ENCODE measurements at regions not wholly inside any gene's neighbourhood (a gene's known extent, or its start where the extent isn't known, plus 50 kb on each side); places are given as distances from the start of the nearest gene placed in this dataset.

DNA sequence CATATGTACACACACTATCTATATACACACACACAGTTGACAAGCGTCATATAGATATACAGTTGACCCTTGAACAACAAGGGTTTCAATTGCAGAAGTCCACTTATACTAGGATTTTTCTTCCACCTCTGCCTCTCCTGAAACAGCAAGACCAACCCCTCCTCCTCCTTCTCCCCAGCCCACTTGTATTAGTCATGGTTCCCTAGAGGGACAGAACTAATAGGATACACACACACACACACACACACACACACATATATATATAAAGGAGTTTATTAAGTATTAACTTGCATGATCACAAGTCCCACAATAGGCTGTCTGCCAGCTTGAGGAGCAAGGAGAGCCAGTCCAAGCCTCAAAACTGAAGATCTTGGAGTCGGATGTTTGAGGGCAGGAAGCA is 92.9 kb downstream of the DHCR7 start:
- H3K9ac ChIP-seq (ENCODE audit: low read length), result no peak overlapping the region
- H3K4me3 ChIP-seq (ENCODE audit: low read depth in 1 of 2, low read length in 2 of 2), result no peak overlapping the region
- peaks cover 5% of the 10 kb centered on the region for H3K9me3 ChIP-seq (ENCODE audit: low read length)
- no peaks in the 10 kb centered on the region for H3K36me3 ChIP-seq (ENCODE audit: insufficient read depth, low read length)
- no peaks in the 10 kb centered on the region for H3K4me1 ChIP-seq (ENCODE audit: insufficient read depth, low read length)
- no peaks in the 10 kb centered on the region for H3K27me3 ChIP-seq (ENCODE audit: control insufficient read depth in 1 of 2, insufficient read depth in 2 of 2, low read length in 2 of 2)
- H3K27ac ChIP-seq (ENCODE audit: low read depth, low read length), result no peak overlapping the region

DNA sequence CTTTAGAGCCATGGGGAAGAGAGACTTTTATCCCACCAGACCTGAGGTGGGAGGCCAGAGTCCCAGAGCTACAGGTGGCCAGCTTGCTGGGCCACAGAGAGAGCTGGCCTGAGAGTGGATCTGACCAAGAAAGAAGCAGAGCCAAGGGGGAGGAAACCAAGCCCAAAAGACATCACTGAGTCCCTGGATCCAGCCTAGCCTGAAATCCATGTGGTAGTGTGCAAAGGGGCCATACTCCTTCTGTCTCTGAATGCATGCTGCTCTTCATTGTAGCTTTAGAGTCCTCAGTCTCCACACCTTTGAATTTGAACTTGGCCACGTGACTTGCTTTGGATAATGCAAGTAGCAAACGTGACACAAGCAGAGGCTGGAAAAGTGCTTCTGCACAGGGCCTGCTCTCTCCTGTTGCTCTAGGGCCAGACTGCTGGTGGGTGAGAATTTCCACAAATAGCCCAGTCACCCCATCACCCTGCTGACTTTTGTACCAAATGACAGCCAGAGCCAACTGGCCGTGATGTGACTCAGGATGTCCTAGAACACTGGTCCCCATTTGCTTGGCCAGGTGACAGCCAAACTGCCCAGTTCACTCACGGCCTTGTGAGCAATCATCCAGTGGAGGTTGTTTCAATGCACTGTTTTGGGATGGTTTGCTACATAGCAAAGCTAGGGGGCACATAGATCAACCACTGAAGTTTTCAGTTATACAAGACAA is 93.6 kb downstream of the DHCR7 start:
- no peaks in the 10 kb centered on the region for H3K27me3 ChIP-seq (ENCODE audit: control insufficient read depth in 1 of 2, insufficient read depth in 2 of 2, low read length in 2 of 2)
- no peaks in the 10 kb centered on the region for H3K36me3 ChIP-seq (ENCODE audit: insufficient read depth, low read length)
- H3K4me3 ChIP-seq (ENCODE audit: low read depth in 1 of 2, low read length in 2 of 2), result no peak overlapping the region
- no peak overlapping the region for H3K9ac ChIP-seq (ENCODE audit: low read length)
- H3K9me3 ChIP-seq (ENCODE audit: low read length), result peaks cover 3% of the 10 kb centered on the region
- H3K27ac ChIP-seq (ENCODE audit: low read depth, low read length), result no peak overlapping the region
- H3K4me1 ChIP-seq (ENCODE audit: insufficient read depth, low read length), result no peaks in the 10 kb centered on the region

DNA sequence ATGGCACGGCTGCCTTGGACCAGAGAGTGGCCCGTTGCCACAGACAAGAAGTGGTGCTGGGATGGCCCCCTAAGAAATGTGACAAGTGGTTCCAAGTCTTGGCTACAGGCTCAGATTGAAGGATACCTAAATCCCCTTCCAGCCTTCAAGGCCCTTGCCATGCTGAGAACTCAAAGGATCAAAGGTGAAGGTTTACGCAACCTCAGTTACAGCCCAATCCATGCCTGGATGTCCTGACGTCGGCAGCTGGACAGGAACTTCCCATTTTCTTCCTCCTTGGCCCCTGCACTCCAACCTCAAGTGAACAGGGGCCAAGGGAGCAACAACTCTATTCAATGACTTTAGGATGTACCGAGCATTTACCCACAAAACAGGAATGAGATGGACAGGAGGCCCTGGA is 95.4 kb downstream of the DHCR7 start:
- Histone ChIP-seq H3K9ac (ENCODE audit: low read length) (no peak overlapping the region), H3K36me3 (ENCODE audit: insufficient read depth, low read length) (no peaks in the 10 kb centered on the region), H3K4me1 (ENCODE audit: insufficient read depth, low read length) (no peaks in the 10 kb centered on the region), H3K9me3 (ENCODE audit: low read length) (no peaks in the 10 kb centered on the region), H3K27me3 (ENCODE audit: control insufficient read depth in 1 of 2, insufficient read depth in 2 of 2, low read length in 2 of 2) (no peaks in the 10 kb centered on the region), H3K4me3 (ENCODE audit: low read depth in 1 of 2, low read length in 2 of 2) (no peak overlapping the region), H3K27ac (ENCODE audit: low read depth, low read length) (no peak overlapping the region)

DNA sequence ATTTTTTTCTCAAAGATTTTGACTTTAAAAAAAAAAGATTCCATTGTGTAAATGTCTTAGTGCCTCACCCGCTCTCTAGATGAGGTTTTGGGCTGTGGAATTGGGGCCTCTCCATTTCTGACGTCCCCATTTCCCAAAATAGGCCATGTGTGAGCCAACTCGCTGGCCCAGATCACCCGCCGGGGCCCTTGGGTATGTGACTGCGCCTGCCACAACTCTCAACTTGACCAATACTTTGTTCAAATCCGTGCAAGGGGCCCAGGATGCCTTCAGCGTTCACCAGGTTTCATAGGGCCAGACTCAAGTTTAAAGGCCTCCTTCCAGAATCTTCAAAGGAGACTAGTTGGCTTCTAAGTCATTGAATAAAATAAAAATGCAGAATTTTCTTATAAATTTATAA is 96.0 kb downstream of the DHCR7 start:
- Histone ChIP-seq H3K27me3 (ENCODE audit: control insufficient read depth in 1 of 2, insufficient read depth in 2 of 2, low read length in 2 of 2) (no peaks in the 10 kb centered on the region), H3K36me3 (ENCODE audit: insufficient read depth, low read length) (no peaks in the 10 kb centered on the region), H3K27ac (ENCODE audit: low read depth, low read length) (no peak overlapping the region), H3K9me3 (ENCODE audit: low read length) (no peaks in the 10 kb centered on the region), H3K4me1 (ENCODE audit: insufficient read depth, low read length) (no peaks in the 10 kb centered on the region), H3K4me3 (ENCODE audit: low read depth in 1 of 2, low read length in 2 of 2) (no peak overlapping the region), H3K9ac (ENCODE audit: low read length) (no peak overlapping the region)

DNA sequence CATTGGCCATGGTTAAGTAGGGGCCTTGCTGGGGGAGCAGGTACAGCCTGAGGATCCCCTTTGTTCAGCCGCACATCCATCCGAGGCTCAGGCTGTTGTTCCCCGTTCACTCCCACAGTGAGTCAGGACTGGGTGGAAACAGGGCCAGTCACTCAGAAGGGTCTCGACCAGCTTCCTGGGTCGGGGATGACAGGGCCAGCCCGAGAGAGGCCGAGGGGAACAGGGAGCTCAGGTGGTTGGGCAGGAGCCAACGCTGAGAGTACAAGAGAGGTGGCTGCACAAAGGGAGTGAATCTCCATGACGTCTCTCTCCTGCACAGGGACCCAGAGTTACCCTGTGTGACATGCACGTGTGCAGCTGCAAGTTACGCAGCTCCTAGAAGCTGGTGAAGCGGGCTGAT is 97.2 kb upstream of the SHANK2 start:
- Histone ChIP-seq H3K9me3 (ENCODE audit: low read length) (no peaks in the 10 kb centered on the region), H3K27ac (ENCODE audit: low read depth, low read length) (no peak overlapping the region), H3K4me1 (ENCODE audit: insufficient read depth, low read length) (no peaks in the 10 kb centered on the region), H3K36me3 (ENCODE audit: insufficient read depth, low read length) (no peaks in the 10 kb centered on the region), H3K9ac (ENCODE audit: low read length) (no peak overlapping the region), H3K27me3 (ENCODE audit: control insufficient read depth in 1 of 2, insufficient read depth in 2 of 2, low read length in 2 of 2) (no peaks in the 10 kb centered on the region), H3K4me3 (ENCODE audit: low read depth in 1 of 2, low read length in 2 of 2) (no peak overlapping the region)

DNA sequence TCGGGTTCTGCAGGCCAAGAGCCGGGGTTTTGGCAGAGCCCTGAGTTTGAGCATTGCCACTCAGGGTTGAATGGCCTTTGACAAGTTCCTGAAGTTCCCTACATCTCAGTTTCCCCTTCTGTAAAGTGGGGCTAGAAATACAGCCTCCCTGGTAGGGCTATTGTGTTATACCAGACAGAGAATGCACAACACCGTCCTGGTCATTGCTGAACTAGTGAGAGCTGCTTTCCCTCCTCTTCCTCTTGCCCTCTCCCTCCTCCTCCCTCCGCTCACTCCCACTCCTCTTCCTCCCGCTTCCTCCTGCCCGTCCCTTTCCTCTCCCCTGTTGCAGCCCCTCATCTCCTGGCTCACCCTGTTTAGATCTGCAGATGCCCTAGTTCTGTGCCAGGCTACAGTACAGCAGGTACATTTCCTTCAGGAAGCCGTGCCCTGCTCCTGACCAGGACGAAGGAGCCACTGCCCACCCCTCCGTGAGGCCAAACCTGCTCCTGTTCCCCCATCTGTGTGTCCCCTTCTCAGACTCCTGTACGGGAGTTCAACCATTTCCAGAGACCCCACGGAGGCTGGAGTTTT is 91.5 kb upstream of the SHANK2 start:
- Histone ChIP-seq H3K27ac (ENCODE audit: low read depth, low read length) (no peak overlapping the region), H3K9me3 (ENCODE audit: low read length) (no peaks in the 10 kb centered on the region), H3K9ac (ENCODE audit: low read length) (no peak overlapping the region), H3K4me3 (ENCODE audit: low read depth in 1 of 2, low read length in 2 of 2) (no peak overlapping the region), H3K36me3 (ENCODE audit: insufficient read depth, low read length) (no peaks in the 10 kb centered on the region), H3K27me3 (ENCODE audit: control insufficient read depth in 1 of 2, insufficient read depth in 2 of 2, low read length in 2 of 2) (no peaks in the 10 kb centered on the region), H3K4me1 (ENCODE audit: insufficient read depth, low read length) (peaks cover 8% of the 10 kb centered on the region)

DNA sequence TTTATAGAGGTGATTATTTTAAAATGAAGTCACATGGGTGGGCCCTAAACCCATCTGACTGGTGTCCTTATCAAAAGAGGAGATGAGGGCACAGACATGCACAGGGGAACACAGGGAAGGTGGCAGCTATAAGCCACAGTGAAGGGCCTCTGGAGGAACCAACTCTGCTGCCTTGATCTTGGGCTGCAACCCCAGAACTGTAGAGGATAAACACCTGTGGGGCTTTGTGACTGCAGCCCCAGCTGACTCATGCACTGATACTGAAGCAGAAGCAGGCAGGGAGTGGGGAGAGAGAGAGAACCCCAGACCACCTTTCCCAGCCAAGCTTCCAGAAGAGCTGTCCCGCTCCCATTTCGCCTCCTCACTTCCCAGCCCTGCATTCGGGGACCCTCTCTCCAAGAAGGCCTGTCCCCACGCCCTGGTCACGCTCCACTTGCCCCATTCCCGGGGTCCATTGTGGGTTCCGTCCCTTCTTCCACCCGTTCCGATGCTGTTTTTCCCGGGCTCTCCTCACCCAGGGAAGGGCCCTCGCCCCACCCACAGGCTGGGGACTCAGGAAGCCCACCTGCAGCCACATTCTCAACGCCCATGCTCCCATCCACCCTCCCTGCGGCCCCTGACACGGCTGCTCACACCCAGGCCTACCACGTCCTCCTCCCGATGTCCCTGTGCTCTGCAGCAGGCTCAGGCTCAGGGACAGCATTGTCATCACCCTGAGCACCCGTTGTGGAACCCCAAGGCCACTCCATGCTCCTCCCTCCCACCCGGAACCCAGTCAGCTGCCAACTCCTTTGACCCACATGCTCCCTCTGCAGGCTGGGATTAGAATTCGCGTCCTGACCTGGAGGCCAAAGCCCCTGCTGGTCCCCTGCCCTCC is 90.8 kb upstream of the SHANK2 start:
- H3K27me3 ChIP-seq (ENCODE audit: control insufficient read depth in 1 of 2, insufficient read depth in 2 of 2, low read length in 2 of 2), result no peaks in the 10 kb centered on the region
- no peaks in the 10 kb centered on the region for H3K9me3 ChIP-seq (ENCODE audit: low read length)
- H3K9ac ChIP-seq (ENCODE audit: low read length), result no peak overlapping the region
- no peak overlapping the region for H3K27ac ChIP-seq (ENCODE audit: low read depth, low read length)
- H3K4me1 ChIP-seq (ENCODE audit: insufficient read depth, low read length), result peaks cover 8% of the 10 kb centered on the region
- H3K36me3 ChIP-seq (ENCODE audit: insufficient read depth, low read length), result no peaks in the 10 kb centered on the region
- H3K4me3 ChIP-seq (ENCODE audit: low read depth in 1 of 2, low read length in 2 of 2), result no peak overlapping the region

DNA sequence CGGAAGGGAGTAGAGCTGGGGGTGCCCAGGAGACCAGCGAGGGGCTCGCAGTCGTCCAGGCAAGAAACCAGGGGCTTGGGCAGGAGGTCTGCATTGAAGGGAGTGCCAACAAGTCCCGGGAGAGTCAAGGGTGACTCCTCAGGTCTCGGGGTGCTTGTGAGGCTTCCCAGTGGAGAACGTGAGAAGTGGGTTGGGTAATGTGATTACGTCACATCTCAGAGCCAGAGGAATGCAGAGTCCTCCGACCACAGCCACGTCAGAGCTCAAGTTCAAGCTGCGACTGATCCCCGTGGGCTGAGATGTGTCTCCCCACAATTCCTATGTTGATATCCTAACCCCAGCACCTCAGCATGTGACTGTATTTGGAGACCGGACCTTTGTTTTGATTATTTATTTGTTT is 89.7 kb upstream of the SHANK2 start:
- Histone ChIP-seq H3K27me3 (ENCODE audit: control insufficient read depth in 1 of 2, insufficient read depth in 2 of 2, low read length in 2 of 2) (no peaks in the 10 kb centered on the region), H3K9ac (ENCODE audit: low read length) (no peak overlapping the region), H3K9me3 (ENCODE audit: low read length) (no peaks in the 10 kb centered on the region), H3K4me1 (ENCODE audit: insufficient read depth, low read length) (peaks cover 8% of the 10 kb centered on the region), H3K4me3 (ENCODE audit: low read depth in 1 of 2, low read length in 2 of 2) (no peak overlapping the region), H3K36me3 (ENCODE audit: insufficient read depth, low read length) (no peaks in the 10 kb centered on the region), H3K27ac (ENCODE audit: low read depth, low read length) (no peak overlapping the region)

DNA sequence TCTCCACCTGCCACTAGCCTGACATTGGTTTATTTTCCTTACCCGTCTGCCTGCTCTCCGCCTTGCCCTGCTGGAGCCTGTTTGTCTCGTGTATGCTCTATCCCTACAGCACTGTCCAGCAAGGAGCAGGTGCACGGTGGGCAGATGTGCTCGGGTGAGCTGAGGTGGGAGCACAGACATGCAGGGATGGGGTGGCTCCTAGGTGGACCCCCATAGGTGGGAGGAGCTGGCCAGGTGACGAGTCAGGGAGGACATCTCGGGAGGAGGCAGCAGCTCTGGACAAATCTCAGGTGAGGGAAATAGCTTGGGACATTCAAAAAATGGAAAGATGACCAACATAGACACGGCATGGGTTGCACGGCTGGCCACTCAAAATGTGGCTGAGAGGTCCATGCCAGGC is 89.2 kb upstream of the SHANK2 start:
- Histone ChIP-seq H3K27me3 (ENCODE audit: control insufficient read depth in 1 of 2, insufficient read depth in 2 of 2, low read length in 2 of 2) (no peaks in the 10 kb centered on the region), H3K27ac (ENCODE audit: low read depth, low read length) (no peak overlapping the region), H3K9me3 (ENCODE audit: low read length) (no peaks in the 10 kb centered on the region), H3K36me3 (ENCODE audit: insufficient read depth, low read length) (no peaks in the 10 kb centered on the region), H3K9ac (ENCODE audit: low read length) (no peak overlapping the region), H3K4me1 (ENCODE audit: insufficient read depth, low read length) (peaks cover 8% of the 10 kb centered on the region), H3K4me3 (ENCODE audit: low read depth in 1 of 2, low read length in 2 of 2) (no peak overlapping the region)

DNA sequence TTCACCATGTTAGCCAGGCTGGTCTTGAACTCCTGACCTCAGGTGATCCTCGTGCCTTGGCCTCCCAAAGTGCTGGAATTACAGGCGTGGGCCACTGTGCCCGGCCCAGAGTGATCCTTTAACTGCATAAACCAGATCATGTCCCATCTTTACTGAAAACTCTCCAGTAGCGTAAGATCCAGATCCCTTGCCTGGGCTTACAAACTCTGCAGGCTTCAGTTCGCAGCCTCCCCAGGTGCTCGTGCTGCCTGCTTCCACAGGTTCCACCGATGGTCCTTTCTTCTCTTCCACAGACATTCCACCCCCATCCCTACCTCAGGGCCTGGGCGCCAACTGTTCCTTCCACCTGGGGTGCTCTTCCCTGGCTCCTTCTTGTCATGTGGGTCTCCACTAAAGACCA is 88.8 kb upstream of the SHANK2 start:
- Histone ChIP-seq H3K27me3 (ENCODE audit: control insufficient read depth in 1 of 2, insufficient read depth in 2 of 2, low read length in 2 of 2) (no peaks in the 10 kb centered on the region), H3K9me3 (ENCODE audit: low read length) (no peaks in the 10 kb centered on the region), H3K36me3 (ENCODE audit: insufficient read depth, low read length) (no peaks in the 10 kb centered on the region), H3K9ac (ENCODE audit: low read length) (no peak overlapping the region), H3K27ac (ENCODE audit: low read depth, low read length) (no peak overlapping the region), H3K4me3 (ENCODE audit: low read depth in 1 of 2, low read length in 2 of 2) (no peak overlapping the region), H3K4me1 (ENCODE audit: insufficient read depth, low read length) (peaks cover 8% of the 10 kb centered on the region)

DNA sequence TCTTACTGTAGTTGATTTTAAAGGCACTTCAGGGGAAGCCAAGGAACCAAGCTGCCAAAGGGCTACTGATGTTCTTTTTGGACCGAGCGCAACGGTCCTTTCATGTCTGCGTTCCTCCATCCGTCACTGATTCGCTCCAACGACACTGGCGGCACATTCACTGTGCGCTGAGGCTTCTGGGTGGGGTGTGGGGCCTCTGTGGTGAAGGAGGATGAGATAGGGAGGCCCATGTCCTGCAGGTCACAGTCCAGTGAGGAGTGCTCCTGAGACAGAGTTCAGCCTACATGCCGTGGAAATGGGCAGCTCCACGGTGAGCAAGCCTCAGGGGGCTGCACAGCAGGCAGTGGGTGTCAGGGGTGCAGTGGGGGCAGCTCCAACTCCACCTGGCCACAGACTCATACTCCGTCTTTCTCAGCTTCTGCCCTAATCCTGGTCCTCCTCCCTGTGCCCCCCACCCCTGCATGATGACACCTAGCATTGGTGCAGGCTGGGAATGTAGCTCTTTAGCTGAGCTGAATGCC is 87.8 kb upstream of the SHANK2 start:
- Histone ChIP-seq H3K4me3 (ENCODE audit: low read depth in 1 of 2, low read length in 2 of 2) (no peak overlapping the region), H3K9ac (ENCODE audit: low read length) (no peak overlapping the region), H3K4me1 (ENCODE audit: insufficient read depth, low read length) (peaks cover 8% of the 10 kb centered on the region), H3K27me3 (ENCODE audit: control insufficient read depth in 1 of 2, insufficient read depth in 2 of 2, low read length in 2 of 2) (no peaks in the 10 kb centered on the region), H3K27ac (ENCODE audit: low read depth, low read length) (no peak overlapping the region), H3K36me3 (ENCODE audit: insufficient read depth, low read length) (no peaks in the 10 kb centered on the region), H3K9me3 (ENCODE audit: low read length) (no peaks in the 10 kb centered on the region)

Measured in muscle layer of colon (tissue), 2 donors.